PC-9 (cell line): ENCODE measurements at regions not wholly inside any gene's neighbourhood (a gene's known extent, or its start where the extent isn't known, plus 50 kb on each side); places are given as distances from the start of the nearest gene placed in this dataset.

Experiments
- BruUV-seq: library from RNA; stranded (reverse); fragments of 400-500 nt; replicated peaks from 2 replicates; lab custom pipeline; 2021; lab: Mats Ljungman, UMichigan
- CTCF ChIA-PET: fragments of 300-600 bp; sonication (Branson Sonifier 250); formaldehyde crosslinking; loops from one replicate; lab custom pipeline; 2022; ENCODE audit warnings: antibody characterized with exemption; lab: Charles Lee
- POLR2A ChIA-PET: fragments of 300-600 bp; sonication (Branson Sonifier 250); formaldehyde crosslinking; loops from one replicate; lab custom pipeline; 2022; ENCODE audit warnings: antibody characterized with exemption; ENCODE audit not compliant: unreplicated experiment; lab: Charles Lee
- DNase-seq, 2 experiments: peaks; one replicate each; pipeline versions ENCODE4 v3.0.0 to v3.0.0-alpha.2; 2015 to 2022; ENCODE audit warnings: mixed read lengths in 1 of 2
- H2AFZ ChIP-seq: fragments of 200-600 bp; sonication (generic); 2 replicates; pipeline ENCODE4 v1.8.1; 2017; ENCODE audit warnings: antibody characterized with exemption
- H3F3A ChIP-seq: fragments of 200-600 bp; sonication (generic); 2 replicates; pipeline ENCODE4 v1.8.1; 2017; ENCODE audit warnings: antibody characterized with exemption, mild to moderate bottlenecking, low read depth; ENCODE audit not compliant: insufficient read depth
- H3K27ac ChIP-seq: fragments of 200-600 bp; sonication (generic); 2 replicates; pipeline ENCODE4 v1.6.1; 2016; ENCODE audit warnings: mixed run types
- H3K27me3 ChIP-seq: fragments of 200-600 bp; sonication (generic); 2 replicates; pipeline ENCODE4 v1.6.1; 2016; ENCODE audit warnings: low read depth, mixed run types; ENCODE audit not compliant: insufficient read depth
- H3K36me3 ChIP-seq: fragments of 200-600 bp; sonication (generic); 2 replicates; pipeline ENCODE4 v1.6.1; 2016; ENCODE audit warnings: low read depth, mixed run types
- H3K4me1 ChIP-seq: fragments of 200-600 bp; sonication (generic); replicated peaks from 2 replicates; pipeline ENCODE4 v1.6.1; 2016; ENCODE audit warnings: mixed run types; ENCODE audit not compliant: insufficient read depth
- H3K4me2 ChIP-seq: fragments of 200-600 bp; sonication (generic); 2 replicates; pipeline ENCODE4 v1.6.1; 2017; ENCODE audit warnings: mixed run types
- H3K4me3 ChIP-seq: fragments of 200-600 bp; sonication (generic); 2 replicates; pipeline ENCODE4 v1.6.1; 2016; ENCODE audit warnings: mixed run types
- H3K79me2 ChIP-seq: fragments of 200-600 bp; sonication (generic); 2 replicates; pipeline ENCODE4 v1.6.1; 2017; ENCODE audit warnings: low read depth, mixed run types
- H3K9me2 ChIP-seq: fragments of 200-600 bp; sonication (generic); 2 replicates; pipeline ENCODE4 v1.8.1; 2017; ENCODE audit warnings: mild to moderate bottlenecking; ENCODE audit not compliant: insufficient read depth
- H3K9me3 ChIP-seq: fragments of 200-600 bp; sonication (generic); 2 replicates; pipeline ENCODE4 v1.8.1; 2016; ENCODE audit warnings: low read depth; ENCODE audit not compliant: insufficient read depth
- H4K20me1 ChIP-seq: fragments of 200-600 bp; sonication (generic); 2 replicates; pipeline ENCODE4 v1.8.1; 2017; ENCODE audit not compliant: insufficient read depth
- EZH2 ChIP-seq: fragments of 200-600 bp; sonication (generic); IDR thresholded peaks from 2 replicates; pipeline ENCODE4 v1.8.0; 2017; ENCODE audit warnings: antibody characterized with exemption, low read depth
- intact Hi-C: fragments of 100-400 bp; cut with micrococcal nuclease; formaldehyde crosslinking; loops from one replicate; pipeline ENCODE4 v1.10.0; 2022; ENCODE audit not compliant: unreplicated experiment
- TF ChIP-seq, protein P1 (sequence below): fragments of 200-600 bp; sonication (generic); conservative IDR thresholded peaks from 2 replicates; pipeline ENCODE4 v1.6.1; 2017; ENCODE audit warnings: mixed run types, antibody characterized with exemption, mild to moderate bottlenecking, moderate library complexity

DNA sequence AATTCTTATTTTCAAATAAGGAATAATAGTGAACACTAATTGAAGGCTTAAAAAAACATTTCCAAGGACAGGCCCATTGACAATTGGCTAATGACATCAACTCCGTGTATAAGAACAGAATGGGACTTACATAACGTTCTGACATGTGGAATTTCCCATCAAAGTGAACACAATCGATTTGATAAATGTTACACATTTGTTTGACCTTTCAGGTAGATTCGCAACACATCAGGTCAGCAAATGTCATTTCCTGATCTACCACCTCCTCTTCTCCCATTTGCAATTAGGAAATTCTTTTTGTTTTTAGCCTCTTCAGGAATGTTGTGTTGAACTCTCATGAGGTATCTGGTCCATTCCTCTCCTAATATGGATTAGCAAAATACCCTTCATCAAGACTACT is 292.9 kb upstream of the SLC14A2 start:
- Histone ChIP-seq H3K9me2 (no peaks in the 10 kb centered on the region), H3F3A (no peaks in the 10 kb centered on the region; the same call in 1 of the 2 replicates), H2AFZ (no peak overlapping the region), H4K20me1 (no peaks in the 10 kb centered on the region), H3K9me3 (no peaks in the 10 kb centered on the region), H3K4me1 (peaks cover 30% of the 10 kb centered on the region), H3K27ac (no peak overlapping the region), H3K27me3 (no peaks in the 10 kb centered on the region), H3K4me3 (no peak overlapping the region), H3K4me2 (no peak overlapping the region), H3K79me2 (no peaks in the 10 kb centered on the region), H3K36me3 (no peaks in the 10 kb centered on the region)
- intact Hi-C loops: no loop called here
- ChIA-PET CTCF (no interaction called here), POLR2A (no interaction called here)
- TF ChIP-seq, protein P1, sequence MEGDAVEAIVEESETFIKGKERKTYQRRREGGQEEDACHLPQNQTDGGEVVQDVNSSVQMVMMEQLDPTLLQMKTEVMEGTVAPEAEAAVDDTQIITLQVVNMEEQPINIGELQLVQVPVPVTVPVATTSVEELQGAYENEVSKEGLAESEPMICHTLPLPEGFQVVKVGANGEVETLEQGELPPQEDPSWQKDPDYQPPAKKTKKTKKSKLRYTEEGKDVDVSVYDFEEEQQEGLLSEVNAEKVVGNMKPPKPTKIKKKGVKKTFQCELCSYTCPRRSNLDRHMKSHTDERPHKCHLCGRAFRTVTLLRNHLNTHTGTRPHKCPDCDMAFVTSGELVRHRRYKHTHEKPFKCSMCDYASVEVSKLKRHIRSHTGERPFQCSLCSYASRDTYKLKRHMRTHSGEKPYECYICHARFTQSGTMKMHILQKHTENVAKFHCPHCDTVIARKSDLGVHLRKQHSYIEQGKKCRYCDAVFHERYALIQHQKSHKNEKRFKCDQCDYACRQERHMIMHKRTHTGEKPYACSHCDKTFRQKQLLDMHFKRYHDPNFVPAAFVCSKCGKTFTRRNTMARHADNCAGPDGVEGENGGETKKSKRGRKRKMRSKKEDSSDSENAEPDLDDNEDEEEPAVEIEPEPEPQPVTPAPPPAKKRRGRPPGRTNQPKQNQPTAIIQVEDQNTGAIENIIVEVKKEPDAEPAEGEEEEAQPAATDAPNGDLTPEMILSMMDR: no peak
- TF ChIP-seq EZH2: no peak
- no peak for DNase-seq
- BruUV-seq: no TSS peak

DNA sequence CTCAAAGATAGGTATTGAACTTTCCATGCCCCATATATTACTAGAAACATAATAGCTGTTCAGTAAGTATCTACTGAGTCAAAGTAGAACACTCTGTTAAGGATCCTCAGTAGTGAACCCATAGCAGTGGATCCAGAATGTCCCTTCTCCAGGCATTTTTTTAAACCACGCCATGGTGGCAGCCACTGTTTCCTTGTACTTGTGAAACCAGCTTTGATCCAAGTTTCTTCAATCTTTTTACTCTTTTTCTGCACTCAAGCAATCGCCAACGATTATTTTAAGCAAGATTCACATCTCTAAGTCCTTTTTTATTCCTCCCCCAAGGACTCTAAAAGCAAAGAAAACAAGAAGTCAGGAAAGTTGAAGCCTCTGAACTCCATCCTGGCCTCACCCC is 291.2 kb upstream of the SLC14A2 start:
- no TSS peak for BruUV-seq
- Histone ChIP-seq H3K27me3 (no peaks in the 10 kb centered on the region), H3K4me1 (peaks cover 30% of the 10 kb centered on the region), H3F3A (no peaks in the 10 kb centered on the region; the same call in 1 of the 2 replicates), H3K27ac (0 out of 2 replicates have a peak overlapping the region, but pooled peaks have one; percentile 11), H2AFZ (no peak overlapping the region), H3K4me2 (peak overlapping the region; percentile 43), H3K9me2 (no peaks in the 10 kb centered on the region), H3K79me2 (no peaks in the 10 kb centered on the region), H3K36me3 (no peaks in the 10 kb centered on the region), H3K4me3 (no peak overlapping the region), H4K20me1 (no peaks in the 10 kb centered on the region), H3K9me3 (no peaks in the 10 kb centered on the region)
- DNase-seq: no peak
- intact Hi-C loops: no loop called here
- TF ChIP-seq EZH2: no peak
- POLR2A ChIA-PET: no interaction called here
- CTCF ChIA-PET: no interaction called here

DNA sequence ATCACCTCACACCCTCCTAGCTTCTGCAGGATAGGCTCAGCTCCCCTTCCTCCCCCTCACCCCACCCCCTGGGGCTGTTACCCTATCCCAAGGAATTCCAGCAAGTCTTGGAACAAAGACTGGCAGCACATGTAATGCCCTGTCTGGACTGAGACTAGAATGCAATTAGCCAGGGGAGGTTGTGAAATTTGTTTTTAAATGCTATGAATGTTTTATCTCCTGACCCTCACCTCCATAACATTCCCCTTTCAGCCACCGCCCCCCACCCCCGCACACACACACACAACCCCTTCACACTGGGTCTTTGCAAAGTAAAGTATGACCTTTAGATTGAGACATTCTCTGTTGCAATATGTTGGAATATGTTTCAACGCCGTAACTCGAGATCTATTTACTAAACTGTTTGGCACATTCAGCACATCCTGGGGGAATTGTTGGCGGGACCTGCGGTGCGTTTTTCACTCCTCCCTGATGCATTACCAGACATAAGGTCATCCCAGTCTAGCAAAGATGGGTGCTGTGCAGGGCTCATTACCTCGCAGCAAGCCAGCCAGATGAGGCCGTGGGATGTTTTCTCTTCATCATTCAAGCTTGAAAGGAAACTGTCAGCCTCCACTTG is 290.7 kb upstream of the SLC14A2 start:
- H3K4me1 ChIP-seq: peaks cover 30% of the 10 kb centered on the region
- H2AFZ ChIP-seq: no peak overlapping the region
- POLR2A ChIA-PET: no interaction called here
- CTCF ChIA-PET: no interaction called here
- TF ChIP-seq, protein P1: no peak
- no peak for TF ChIP-seq EZH2
- H3F3A ChIP-seq: no peaks in the 10 kb centered on the region; the same call in 1 of the 2 replicates
- H3K4me2 ChIP-seq: peak overlapping the region; percentile 43
- H3K9me2 ChIP-seq: no peaks in the 10 kb centered on the region
- H3K79me2 ChIP-seq: no peaks in the 10 kb centered on the region
- intact Hi-C loops: no loop called here
- BruUV-seq: no TSS peak
- peak in 1 of 2 experiments; percentile 44 for DNase-seq
- no peak overlapping the region for H3K4me3 ChIP-seq
- no peaks in the 10 kb centered on the region for H3K36me3 ChIP-seq
- H3K27ac ChIP-seq: 0 out of 2 replicates have a peak overlapping the region, but pooled peaks have one; percentile 11
- H3K27me3 ChIP-seq: no peaks in the 10 kb centered on the region
- no peaks in the 10 kb centered on the region for H4K20me1 ChIP-seq
- H3K9me3 ChIP-seq: no peaks in the 10 kb centered on the region
